H9 (cell line): ENCODE measurements at regions not wholly inside any gene's neighbourhood (a gene's known extent, or its start where the extent isn't known, plus 50 kb on each side); places are given as distances from the start of the nearest gene placed in this dataset.

Source experiments
- DNase-seq: peaks from one replicate; pipeline ENCODE4 v3.0.0-alpha.2; 2017
- H2AFZ ChIP-seq: one replicate; pipeline ENCODE4 v1.6.1; 2013; ENCODE audit warnings: mild to moderate bottlenecking, low read length, control low read depth, moderate library complexity
- H2AK5ac ChIP-seq: 2 replicates; pipeline ENCODE4 v1.6.1; 2013; ENCODE audit warnings: low read length, control low read depth, mixed read lengths; ENCODE audit not compliant: insufficient read length
- H2BK120ac ChIP-seq: one replicate; pipeline ENCODE4 v1.6.1; 2013; ENCODE audit warnings: low read depth, mild to moderate bottlenecking, low read length, control low read depth, inconsistent platforms; ENCODE audit not compliant: poor library complexity, severe bottlenecking
- H2BK12ac ChIP-seq: 2 replicates; pipeline ENCODE4 v1.6.1; 2013; ENCODE audit warnings: low read length, control low read depth, mixed read lengths, low read depth; ENCODE audit not compliant: insufficient read length
- H2BK15ac ChIP-seq: 2 replicates; pipeline ENCODE4 v1.6.1; 2013; ENCODE audit warnings: low read depth, low read length, control low read depth
- H2BK20ac ChIP-seq: one replicate; pipeline ENCODE4 v1.6.1; 2013; ENCODE audit warnings: low read depth, mild to moderate bottlenecking, low read length, control low read depth, inconsistent platforms; ENCODE audit not compliant: poor library complexity, severe bottlenecking
- H2BK5ac ChIP-seq: 2 replicates; pipeline ENCODE4 v1.6.1; 2013; ENCODE audit warnings: low read length, control low read depth, mixed read lengths; ENCODE audit not compliant: insufficient read length
- H3K14ac ChIP-seq: 2 replicates; pipeline ENCODE4 v1.6.1; 2013; ENCODE audit warnings: low read length, control low read depth; ENCODE audit not compliant: insufficient read depth
- H3K18ac ChIP-seq: 2 replicates; pipeline ENCODE4 v1.6.1; 2013; ENCODE audit warnings: low read depth, mild to moderate bottlenecking, mixed read lengths, low read length, control low read depth; ENCODE audit not compliant: insufficient read length
- H3K23ac ChIP-seq: 2 replicates; pipeline ENCODE4 v1.6.1; 2013; ENCODE audit warnings: low read length, control low read depth, mixed read lengths, low read depth; ENCODE audit not compliant: insufficient read length
- H3K23me2 ChIP-seq: 2 replicates; pipeline ENCODE4 v1.6.1; 2013; ENCODE audit warnings: low read depth, mild to moderate bottlenecking, mixed read lengths, low read length, control low read depth; ENCODE audit not compliant: insufficient read length, poor library complexity, severe bottlenecking
- H3K27ac ChIP-seq: 2 replicates; pipeline ENCODE4 v1.5.1; 2013; ENCODE audit warnings: low read length, control low read depth, mixed read lengths, low read depth; ENCODE audit not compliant: insufficient read length
- H3K27me3 ChIP-seq: 2 replicates; pipeline ENCODE4 v1.6.1; 2013; ENCODE audit warnings: low read length, control low read depth, inconsistent platforms; ENCODE audit not compliant: insufficient read depth
- H3K4ac ChIP-seq: 2 replicates; pipeline ENCODE4 v1.6.1; 2013; ENCODE audit warnings: low read depth, mild to moderate bottlenecking, control low read depth, inconsistent platforms, low read length, moderate library complexity
- H3K4me1 ChIP-seq: 2 replicates; pipeline ENCODE4 v1.6.1; 2013; ENCODE audit warnings: low read length, control low read depth, inconsistent platforms; ENCODE audit not compliant: insufficient read depth
- H3K4me2 ChIP-seq: 2 replicates; pipeline ENCODE4 v1.6.1; 2013; ENCODE audit warnings: low read length, control low read depth, mixed read lengths; ENCODE audit not compliant: insufficient read length, insufficient read depth
- H3K56ac ChIP-seq: 2 replicates; pipeline ENCODE4 v1.6.1; 2013; ENCODE audit warnings: low read depth, mild to moderate bottlenecking, mixed read lengths, low read length, control low read depth; ENCODE audit not compliant: insufficient read length
- H3K79me1 ChIP-seq: 2 replicates; pipeline ENCODE4 v1.6.1; 2013; ENCODE audit warnings: low read depth, mild to moderate bottlenecking, moderate library complexity, low read length, control low read depth, inconsistent platforms; ENCODE audit not compliant: insufficient read depth, poor library complexity, severe bottlenecking
- H3K79me2 ChIP-seq: 2 replicates; pipeline ENCODE4 v1.6.1; 2013; ENCODE audit warnings: low read length, control low read depth, inconsistent platforms; ENCODE audit not compliant: insufficient read depth
- H3K9ac ChIP-seq: 2 replicates; pipeline ENCODE4 v1.6.1; 2013; ENCODE audit warnings: low read length, control low read depth, mixed read lengths; ENCODE audit not compliant: insufficient read length; ENCODE audit errors: extremely low read depth
- H3K9me3 ChIP-seq: one replicate; pipeline ENCODE4 v1.6.1; 2013; ENCODE audit warnings: low read depth, low read length, inconsistent platforms; ENCODE audit not compliant: control insufficient read depth
- H3T11ph ChIP-seq: one replicate; pipeline ENCODE4 v1.6.1; 2013; ENCODE audit warnings: mild to moderate bottlenecking, low read length, control low read depth, inconsistent platforms
- H4K20me1 ChIP-seq: one replicate; pipeline ENCODE4 v1.6.1; 2013; ENCODE audit not compliant: control insufficient read depth, insufficient read length, insufficient read depth
- H4K5ac ChIP-seq: 2 replicates; pipeline ENCODE4 v1.6.1; 2013; ENCODE audit warnings: low read depth, mild to moderate bottlenecking, mixed read lengths, low read length, control low read depth; ENCODE audit not compliant: insufficient read length
- H4K8ac ChIP-seq: replicated peaks from 2 replicates; pipeline ENCODE4 v1.6.1; 2013; ENCODE audit warnings: low read length, control low read depth, mixed read lengths, low read depth; ENCODE audit not compliant: insufficient read length
- H4K91ac ChIP-seq: 2 replicates; pipeline ENCODE4 v1.6.1; 2013; ENCODE audit warnings: low read depth, mild to moderate bottlenecking, moderate library complexity, mixed read lengths, low read length, control low read depth; ENCODE audit not compliant: insufficient read length
- H3K27ac Mint-ChIP-seq, 3 experiments: 2 replicates in 2 of 3; 3 replicates in 1 of 3; pipeline ENCODE4 v1.8.0; 2020 to 2021; ENCODE audit warnings: mixed read lengths in 3 of 3, mild to moderate bottlenecking in 1 of 3, moderate library complexity in 1 of 3
- H3K27me3 Mint-ChIP-seq: 2 replicates; pipeline ENCODE4 v1.8.0; 2021; ENCODE audit warnings: low read depth, mild to moderate bottlenecking, moderate library complexity, mixed read lengths
- H3K36me3 Mint-ChIP-seq, 3 experiments: 2 replicates in 2 of 3; 3 replicates in 1 of 3; pipeline ENCODE4 v1.8.0; 2020 to 2021; ENCODE audit warnings: low read depth in 3 of 3, mixed read lengths in 3 of 3; ENCODE audit not compliant: insufficient read depth in 1 of 3
- H3K4me1 Mint-ChIP-seq, 2 experiments: 2 replicates each; pipeline ENCODE4 v1.8.0; 2020; ENCODE audit warnings: mixed read lengths in 2 of 2
- H3K4me3 Mint-ChIP-seq, 2 experiments: 2 replicates in 1 of 2; 3 replicates in 1 of 2; pipeline ENCODE4 v1.8.0; 2020 to 2021; ENCODE audit warnings: mild to moderate bottlenecking in 2 of 2, mixed read lengths in 2 of 2, moderate library complexity in 1 of 2
- H3K9me3 Mint-ChIP-seq, 2 experiments: 2 replicates in 1 of 2; 3 replicates in 1 of 2; pipeline ENCODE4 v1.8.0; 2020; ENCODE audit warnings: mild to moderate bottlenecking in 2 of 2, mixed read lengths in 2 of 2, moderate library complexity in 1 of 2
- WGBS: extraction: QIAGEN DNeasy Blood & Tissue Kit; methylation state at CpG from one replicate; pipeline ENCODE4 v1.1.7; 2013; ENCODE audit warnings: missing lambda C conversion rate, low lambda C conversion rate, mixed read lengths; ENCODE audit not compliant: insufficient read length; ENCODE audit errors: extremely low coverage; 5-methylcytosine and 5-hydroxymethylcytosine counted together
- TF ChIP-seq, protein P1 (sequence below): fragments of 200-600 bp; sonication (generic); conservative IDR thresholded peaks from 3 replicates; pipeline ENCODE4 v1.8.0; 2021; ENCODE audit warnings: antibody characterized with exemption, mild to moderate bottlenecking

DNA sequence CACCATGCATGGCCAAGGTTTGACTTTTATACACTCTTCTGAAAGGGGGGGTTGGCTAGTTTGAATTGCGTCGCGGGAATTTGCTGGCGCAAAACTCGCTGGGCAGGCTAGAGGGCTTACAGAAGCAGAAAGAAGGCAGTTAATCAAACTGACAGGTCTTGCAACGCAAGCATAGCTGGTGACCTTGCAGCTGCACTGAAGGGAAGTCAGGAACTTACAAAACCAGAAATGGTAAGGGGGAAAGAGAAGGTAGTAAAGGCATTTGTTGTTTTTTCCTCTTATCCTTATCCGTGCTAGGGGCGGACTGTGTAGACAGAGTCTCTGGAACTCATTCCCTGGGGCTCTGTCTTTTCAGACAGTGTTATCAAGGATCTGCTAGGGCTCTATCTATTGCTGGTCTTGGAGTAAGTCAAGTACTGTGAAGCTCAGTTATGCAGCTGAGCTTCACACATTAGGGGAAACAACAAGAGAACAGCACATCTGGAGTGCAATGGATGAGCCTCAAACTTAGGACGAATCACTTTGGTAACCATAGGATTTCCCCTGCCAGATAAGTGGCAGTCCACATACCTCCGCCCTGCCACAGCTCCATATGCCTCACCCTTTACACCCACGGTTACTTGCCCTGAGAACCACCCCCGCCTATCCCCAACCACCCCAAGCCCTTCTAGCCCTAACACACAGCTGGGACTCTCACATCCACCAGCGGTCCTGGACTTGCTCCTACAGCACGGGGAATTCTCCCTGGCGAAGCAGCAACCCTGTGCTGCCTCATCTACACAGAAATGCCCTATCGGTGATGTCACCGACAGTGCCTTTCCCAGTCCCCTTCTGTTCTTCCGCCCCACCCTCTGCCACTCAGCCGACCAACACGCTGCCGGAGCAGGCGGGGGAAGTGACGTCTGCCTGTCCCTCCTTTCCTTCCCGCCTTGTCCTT is 251.4 kb downstream of the FAM72C start:
- WGBS = no CpG with 5 or more reads among the region's 24 CpGs

More for the DNA sequence above, 251.4 kb downstream of the FAM72C start:
- Histone ChIP-seq H3K23ac (no peak overlapping the region), H3T11ph (no peak overlapping the region), H4K20me1 (no peaks in the 10 kb centered on the region), H3K18ac (peak overlapping the region; percentile 80), H2BK12ac (no peak overlapping the region), H3K4me2 (no peak overlapping the region), H4K5ac (no peak overlapping the region), H3K4me1 (no peaks in the 10 kb centered on the region), H3K27ac (no peak overlapping the region), H2BK20ac (no peak overlapping the region), H4K8ac (no peak overlapping the region), H3K23me2 (no peaks in the 10 kb centered on the region), H2BK5ac (no peak overlapping the region), H3K79me2 (no peaks in the 10 kb centered on the region), H4K91ac (no peak overlapping the region), H2BK120ac (no peak overlapping the region), H2AK5ac (no peak overlapping the region), H3K56ac (no peak overlapping the region), H3K79me1 (no peaks in the 10 kb centered on the region), H3K27me3 (no peaks in the 10 kb centered on the region), H3K4ac (no peak overlapping the region), H3K9ac (no peak overlapping the region), H2BK15ac (no peak overlapping the region), H3K14ac (peak overlapping the region; percentile 55; the same call in 1 of the 2 replicates), H3K9me3 (peaks cover 61% of the 10 kb centered on the region), H2AFZ (no peak overlapping the region)
- Mint-ChIP-seq H3K36me3 (peaks cover 8 to 26% (median 25%) of the 10 kb centered on the region in 3 experiments), H3K27me3 (peaks cover 10% of the 10 kb centered on the region), H3K4me3 (peak overlapping the region in 1 of 2 experiments; percentile 19; a peak in 1 of 5 replicates), H3K4me1 (no peaks in the 10 kb centered on the region), H3K9me3 (peaks cover 87 to 91% of the 10 kb centered on the region in 2 experiments), H3K27ac (no peak overlapping the region)
- TF ChIP-seq, protein P1, sequence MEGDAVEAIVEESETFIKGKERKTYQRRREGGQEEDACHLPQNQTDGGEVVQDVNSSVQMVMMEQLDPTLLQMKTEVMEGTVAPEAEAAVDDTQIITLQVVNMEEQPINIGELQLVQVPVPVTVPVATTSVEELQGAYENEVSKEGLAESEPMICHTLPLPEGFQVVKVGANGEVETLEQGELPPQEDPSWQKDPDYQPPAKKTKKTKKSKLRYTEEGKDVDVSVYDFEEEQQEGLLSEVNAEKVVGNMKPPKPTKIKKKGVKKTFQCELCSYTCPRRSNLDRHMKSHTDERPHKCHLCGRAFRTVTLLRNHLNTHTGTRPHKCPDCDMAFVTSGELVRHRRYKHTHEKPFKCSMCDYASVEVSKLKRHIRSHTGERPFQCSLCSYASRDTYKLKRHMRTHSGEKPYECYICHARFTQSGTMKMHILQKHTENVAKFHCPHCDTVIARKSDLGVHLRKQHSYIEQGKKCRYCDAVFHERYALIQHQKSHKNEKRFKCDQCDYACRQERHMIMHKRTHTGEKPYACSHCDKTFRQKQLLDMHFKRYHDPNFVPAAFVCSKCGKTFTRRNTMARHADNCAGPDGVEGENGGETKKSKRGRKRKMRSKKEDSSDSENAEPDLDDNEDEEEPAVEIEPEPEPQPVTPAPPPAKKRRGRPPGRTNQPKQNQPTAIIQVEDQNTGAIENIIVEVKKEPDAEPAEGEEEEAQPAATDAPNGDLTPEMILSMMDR = no peak
- no peak for DNase-seq
